Brain microvascular endothelial cell (primary cell): ENCODE measurements at regions not wholly inside any gene's neighbourhood (a gene's known extent, or its start where the extent isn't known, plus 50 kb on each side); places are given as distances from the start of the nearest gene placed in this dataset.

ENCODE experiments used
- DNase-seq: peaks from one replicate; pipeline ENCODE4 v3.0.0-alpha.2; 2020
- H3K27ac ChIP-seq: fragments of 250-450 bp; sonication (Bioruptor Pico); 2 replicates; pipeline ENCODE4 v1.5.1; 2020; ENCODE audit warnings: mild to moderate bottlenecking, moderate library complexity
- H3K27me3 ChIP-seq: fragments of 250-450 bp; sonication (Bioruptor Pico); replicated peaks from 2 replicates; pipeline ENCODE4 v1.5.1; 2020; ENCODE audit warnings: mild to moderate bottlenecking
- H3K36me3 ChIP-seq: fragments of 250-450 bp; sonication (Bioruptor Pico); replicated peaks from 2 replicates; pipeline ENCODE4 v1.5.1; 2020; ENCODE audit warnings: mild to moderate bottlenecking
- H3K4me3 ChIP-seq: 2 replicates; pipeline ENCODE4 v1.5.1; 2011; ENCODE audit warnings: low read depth, mild to moderate bottlenecking, control low read depth, low read length, moderate library complexity
- CTCF ChIP-seq: IDR thresholded peaks from 2 replicates; pipeline ENCODE4 v1.5.1; 2011; ENCODE audit warnings: low read depth, mild to moderate bottlenecking, moderate library complexity, low read length, control low read depth, inconsistent platforms; ENCODE audit errors: missing control alignments
- in situ Hi-C: cut with HindIII; loops from 2 replicates; pipeline ENCODE4 v1.10.0; 2017; ENCODE audit warnings: low sequenced_read_pairs, low pct_ligation_motif_present

- no peak for DNase-seq
- Histone ChIP-seq H3K36me3 (no peaks in the 10 kb centered on the region), H3K27ac (no peak overlapping the region), H3K4me3 (no peak overlapping the region), H3K27me3 (no peaks in the 10 kb centered on the region)
- TF ChIP-seq CTCF: no peak
- in situ Hi-C loops: no loop called here
Observed at GRCh38 chr2:222127660-222128059, 171.1 kb downstream of the PAX3 start.

- Histone ChIP-seq H3K27me3 (no peaks in the 10 kb centered on the region), H3K36me3 (no peaks in the 10 kb centered on the region), H3K27ac (no peak overlapping the region), H3K4me3 (no peak overlapping the region)
- in situ Hi-C loops: no loop called here
- TF ChIP-seq CTCF: no peak
- no peak for DNase-seq
Observed at GRCh38 chr2:222120933-222121332, 177.9 kb downstream of the PAX3 start.

GRCh38 chr2:222115296-222115695 is 183.5 kb downstream of the PAX3 start:
- H3K4me3 ChIP-seq: no peak overlapping the region
- no peak for DNase-seq

GRCh38 chr2:222108957-222109585 is 189.7 kb downstream of the PAX3 start:
- TF ChIP-seq CTCF: no peak
- Histone ChIP-seq H3K36me3 (no peaks in the 10 kb centered on the region), H3K27ac (no peak overlapping the region), H3K27me3 (no peaks in the 10 kb centered on the region), H3K4me3 (no peak overlapping the region)
- no peak for DNase-seq
- in situ Hi-C loops: no loop called here

More at GRCh38 chr2:222115296-222115695, 183.5 kb downstream of the PAX3 start:
- H3K27ac ChIP-seq: no peak overlapping the region
- H3K36me3 ChIP-seq: no peaks in the 10 kb centered on the region
- no peak for TF ChIP-seq CTCF
- in situ Hi-C loops: no loop called here
- H3K27me3 ChIP-seq: no peaks in the 10 kb centered on the region

- H3K36me3 ChIP-seq: no peaks in the 10 kb centered on the region
- TF ChIP-seq CTCF: no peak
- no peaks in the 10 kb centered on the region for H3K27me3 ChIP-seq
- no peak overlapping the region for H3K4me3 ChIP-seq
- DNase-seq: no peak
- in situ Hi-C loops: no loop called here
- H3K27ac ChIP-seq: no peak overlapping the region
Observed at GRCh38 chr2:222108497-222108896, 190.3 kb downstream of the PAX3 start.

GRCh38 chr2:222105046-222105445 is 193.8 kb downstream of the PAX3 start:
- DNase-seq: no peak
- H3K27ac ChIP-seq: no peak overlapping the region

More at GRCh38 chr2:222105046-222105445, 193.8 kb downstream of the PAX3 start:
- Histone ChIP-seq H3K4me3 (no peak overlapping the region), H3K36me3 (no peaks in the 10 kb centered on the region), H3K27me3 (no peaks in the 10 kb centered on the region)
- no peak for TF ChIP-seq CTCF
- in situ Hi-C loops: no loop called here
